Neuronal stem cell (in vitro differentiated cells): ENCODE measurements at regions not wholly inside any gene's neighbourhood (a gene's known extent, or its start where the extent isn't known, plus 50 kb on each side); places are given as distances from the start of the nearest gene placed in this dataset.

ENCODE experiments used
- DNase-seq: peaks from one replicate; pipeline ENCODE4 v3.0.0-alpha.2; 2013; ENCODE audit warnings: low spot score
- H2AFZ ChIP-seq: one replicate; pipeline ENCODE4 v1.6.1; 2013; ENCODE audit warnings: mild to moderate bottlenecking, low read length, inconsistent platforms
- H2AK5ac ChIP-seq: 2 replicates; pipeline ENCODE4 v1.6.1; 2013; ENCODE audit warnings: low read depth, mild to moderate bottlenecking, inconsistent platforms, low read length, moderate library complexity, mixed read lengths
- H2BK120ac ChIP-seq: 2 replicates; pipeline ENCODE4 v1.6.1; 2013; ENCODE audit warnings: low read depth, mild to moderate bottlenecking, inconsistent platforms, low read length, moderate library complexity, mixed read lengths
- H2BK12ac ChIP-seq: one replicate; pipeline ENCODE4 v1.6.1; 2013; ENCODE audit warnings: low read length, inconsistent platforms
- H2BK15ac ChIP-seq: 2 replicates; pipeline ENCODE4 v1.6.1; 2013; ENCODE audit warnings: mild to moderate bottlenecking, low read length, inconsistent platforms, mixed read lengths
- H2BK5ac ChIP-seq: one replicate; pipeline ENCODE4 v1.6.1; 2013; ENCODE audit warnings: inconsistent platforms, mild to moderate bottlenecking, low read length, moderate library complexity
- H3K14ac ChIP-seq: one replicate; pipeline ENCODE4 v1.6.1; 2013; ENCODE audit warnings: low read length, inconsistent platforms
- H3K18ac ChIP-seq: 2 replicates; pipeline ENCODE4 v1.6.1; 2013; ENCODE audit warnings: low read length, inconsistent platforms
- H3K23ac ChIP-seq: 2 replicates; pipeline ENCODE4 v1.6.1; 2013; ENCODE audit warnings: low read depth, mild to moderate bottlenecking, mixed read lengths, low read length, inconsistent platforms; ENCODE audit not compliant: poor library complexity
- H3K27ac ChIP-seq: replicated peaks from 3 replicates; pipeline ENCODE4 v1.5.1; 2013; ENCODE audit warnings: low read length, inconsistent platforms
- H3K27me3 ChIP-seq, 3 experiments: 2 replicates each; pipeline ENCODE4 v1.6.1; 2013; ENCODE audit warnings: low read length in 3 of 3, mild to moderate bottlenecking in 2 of 3, inconsistent platforms in 1 of 3, low read depth in 1 of 3, mixed read lengths in 1 of 3, moderate library complexity in 1 of 3; ENCODE audit not compliant: control insufficient read depth in 3 of 3, insufficient read depth in 3 of 3
- H3K36me3 ChIP-seq, 2 donors: replicated peaks in 1 of 2; 2 replicates each; pipeline ENCODE4 v1.6.1; 2013; ENCODE audit warnings: low read length in 2 of 2; ENCODE audit not compliant: control insufficient read depth in 2 of 2, insufficient read depth in 2 of 2
- H3K4ac ChIP-seq: 2 replicates; pipeline ENCODE4 v1.6.1; 2013; ENCODE audit warnings: inconsistent platforms, mild to moderate bottlenecking, low read length, moderate library complexity
- H3K4me1 ChIP-seq, 2 donors: 1 replicate in 1 of 2; 2 replicates in 1 of 2; pipeline ENCODE4 v1.6.1; 2013; ENCODE audit warnings: low read length in 2 of 2, low read depth in 1 of 2; ENCODE audit not compliant: control insufficient read depth in 2 of 2, insufficient read depth in 1 of 2
- H3K4me2 ChIP-seq: one replicate; pipeline ENCODE4 v1.6.1; 2013; ENCODE audit warnings: mild to moderate bottlenecking, low read length, inconsistent platforms; ENCODE audit not compliant: insufficient read depth, poor library complexity, severe bottlenecking
- H3K4me3 ChIP-seq, 2 donors: 2 replicates each; pipeline ENCODE4 v1.5.1; 2013; ENCODE audit warnings: low read length in 2 of 2, mild to moderate bottlenecking in 2 of 2, inconsistent platforms in 1 of 2, moderate library complexity in 1 of 2
- H3K79me1 ChIP-seq: one replicate; pipeline ENCODE4 v1.6.1; 2013; ENCODE audit warnings: low read depth, mild to moderate bottlenecking, inconsistent platforms, low read length, moderate library complexity
- H3K9ac ChIP-seq: one replicate; pipeline ENCODE4 v1.6.1; 2013; ENCODE audit warnings: mild to moderate bottlenecking, low read depth, low read length, inconsistent platforms; ENCODE audit not compliant: poor library complexity
- H3K9me3 ChIP-seq, 2 donors: replicated peaks in 1 of 2; 2 replicates each; pipeline versions ENCODE3 to v1.6.1; 2013; ENCODE audit warnings: low read length in 2 of 2, mild to moderate bottlenecking in 2 of 2, inconsistent platforms in 1 of 2, low read depth in 1 of 2, mixed read lengths in 1 of 2, moderate library complexity in 1 of 2; ENCODE audit not compliant: control insufficient read depth in 2 of 2, insufficient read depth in 1 of 2
- H4K8ac ChIP-seq: one replicate; pipeline ENCODE4 v1.6.1; 2013; ENCODE audit warnings: low read depth, mild to moderate bottlenecking, inconsistent platforms, low read length, moderate library complexity
- H4K91ac ChIP-seq: one replicate; pipeline ENCODE4 v1.6.1; 2013; ENCODE audit warnings: low read length, low read depth, mild to moderate bottlenecking, inconsistent platforms; ENCODE audit not compliant: poor library complexity
- whole genome bisulfite sequencing, 2 donors: extraction: QIAGEN DNeasy Blood & Tissue Kit; methylation state at CpG; one replicate each; pipeline ENCODE4 v1.1.7; 2013; ENCODE audit warnings: missing lambda C conversion rate in 2 of 2, mixed read lengths in 1 of 2; ENCODE audit not compliant: insufficient read length in 2 of 2, insufficient replicate concordance in 1 of 2; ENCODE audit errors: extremely low coverage in 2 of 2; 5-methylcytosine and 5-hydroxymethylcytosine counted together

- WGBS, 2 donors, result no CpG with 5 or more reads among the region's 1 CpG
- Histone ChIP-seq H3K9ac (no peak overlapping the region), H2BK5ac (no peak overlapping the region), H3K9me3 (no peaks in the 10 kb centered on the region), H3K27ac (no peak overlapping the region), H2AK5ac (no peak overlapping the region), H3K36me3 (no peaks in the 10 kb centered on the region), H3K18ac (no peak overlapping the region), H3K27me3 (no peaks in the 10 kb centered on the region), H3K4me2 (no peak overlapping the region), H3K4ac (no peak overlapping the region), H3K23ac (no peak overlapping the region), H4K8ac (no peak overlapping the region), H3K4me1 (peaks cover 7 to 8% of the 10 kb centered on the region in 2 donors), H3K4me3 (no peak overlapping the region), H2AFZ (peak overlapping the region; percentile 5), H3K14ac (no peak overlapping the region), H2BK15ac (no peak overlapping the region), H4K91ac (no peak overlapping the region), H2BK120ac (no peak overlapping the region), H3K79me1 (no peaks in the 10 kb centered on the region), H2BK12ac (no peak overlapping the region)
- DNase-seq, result no peak
Observed at GRCh38 chrX:20529711-20530110, 263.0 kb upstream of the RPS6KA3 start.

GRCh38 chrX:20529301-20529700 is 262.6 kb upstream of the RPS6KA3 start:
- Histone ChIP-seq H3K4ac (no peak overlapping the region), H2BK5ac (no peak overlapping the region), H3K23ac (no peak overlapping the region), H3K27me3 (no peaks in the 10 kb centered on the region), H3K36me3 (no peaks in the 10 kb centered on the region), H3K4me1 (peaks cover 7 to 8% of the 10 kb centered on the region in 2 donors), H4K91ac (no peak overlapping the region), H3K14ac (no peak overlapping the region), H3K79me1 (no peaks in the 10 kb centered on the region), H3K27ac (no peak overlapping the region), H2BK12ac (no peak overlapping the region), H3K9me3 (no peaks in the 10 kb centered on the region), H3K4me2 (no peak overlapping the region), H2BK120ac (no peak overlapping the region), H2AK5ac (no peak overlapping the region), H3K18ac (no peak overlapping the region), H4K8ac (no peak overlapping the region), H2AFZ (peak overlapping the region; percentile 5), H3K4me3 (no peak overlapping the region), H2BK15ac (no peak overlapping the region), H3K9ac (no peak overlapping the region)
- no peak for DNase-seq
- WGBS, 2 donors, result no CpG with 5 or more reads among the region's 9 CpGs

- Histone ChIP-seq H3K4me1 (peaks cover 7 to 8% of the 10 kb centered on the region in 2 donors), H4K91ac (no peak overlapping the region), H3K27ac (no peak overlapping the region), H3K23ac (no peak overlapping the region), H2BK120ac (no peak overlapping the region), H3K14ac (no peak overlapping the region), H3K4me3 (no peak overlapping the region), H3K18ac (no peak overlapping the region), H3K9ac (no peak overlapping the region), H3K27me3 (no peaks in the 10 kb centered on the region), H2AFZ (no peak overlapping the region), H3K4ac (no peak overlapping the region), H2BK15ac (no peak overlapping the region), H2BK12ac (no peak overlapping the region), H3K9me3 (no peaks in the 10 kb centered on the region), H2BK5ac (no peak overlapping the region), H3K79me1 (no peaks in the 10 kb centered on the region), H3K36me3 (no peaks in the 10 kb centered on the region), H2AK5ac (no peak overlapping the region), H3K4me2 (no peak overlapping the region), H4K8ac (no peak overlapping the region)
- no peak for DNase-seq
- WGBS, 2 donors, result no CpG with 5 or more reads among the region's 3 CpGs
Observed at GRCh38 chrX:20527558-20528011, 260.9 kb upstream of the RPS6KA3 start.

GRCh38 chrX:20527041-20527440 is 260.3 kb upstream of the RPS6KA3 start:
- Histone ChIP-seq H3K23ac (no peak overlapping the region), H2BK12ac (no peak overlapping the region), H3K4me3 (no peak overlapping the region), H3K4me2 (no peak overlapping the region), H4K8ac (no peak overlapping the region), H3K4ac (no peak overlapping the region), H2AFZ (no peak overlapping the region), H3K4me1 (peaks cover 7 to 8% of the 10 kb centered on the region in 2 donors), H4K91ac (no peak overlapping the region), H2BK120ac (no peak overlapping the region), H3K27me3 (no peaks in the 10 kb centered on the region), H3K9me3 (no peaks in the 10 kb centered on the region), H3K79me1 (no peaks in the 10 kb centered on the region), H3K9ac (no peak overlapping the region), H2AK5ac (no peak overlapping the region), H3K36me3 (no peaks in the 10 kb centered on the region), H2BK15ac (no peak overlapping the region), H3K14ac (no peak overlapping the region), H3K27ac (no peak overlapping the region), H2BK5ac (no peak overlapping the region), H3K18ac (no peak overlapping the region)
- no peak for DNase-seq
- 100% methylated on average over 1 of the region's 4 CpGs; no CpG with 5 or more reads in 1 of the 2 donors for WGBS, 2 donors
